T-cell (primary cell): ENCODE measurements at regions not wholly inside any gene's neighbourhood (a gene's known extent, or its start where the extent isn't known, plus 50 kb on each side); places are given as distances from the start of the nearest gene placed in this dataset.

Experiments
- ATAC-seq, 4 experiments: fragments of 200-7000 bp in 3 of 4; fragments of 150-1000 bp in 1 of 4; cut with Tn5 transposase; replicated peaks in 1 of 4; 1 replicate in 3 of 4; 2 replicates in 1 of 4; pipeline ENCODE4 v1.10.0; 2021; ENCODE audit warnings: moderate library complexity in 3 of 4, mild to moderate bottlenecking in 2 of 4, moderate number of reproducible peaks in 1 of 4
- CTCF ChIA-PET, 2 donors: fragments of 300-600 bp; sonication (Branson Sonifier 250); formaldehyde crosslinking; loops; one replicate each; lab custom pipeline; 2022; ENCODE audit warnings: antibody characterized with exemption in 2 of 2; lab: Charles Lee
- POLR2A ChIA-PET, 2 donors: fragments of 300-600 bp; sonication (Branson Sonifier 250); formaldehyde crosslinking; loops; one replicate each; lab custom pipeline; 2022; ENCODE audit warnings: antibody characterized with exemption in 2 of 2; lab: Charles Lee
- DNase-seq, 35 experiments: peaks; one replicate each; pipeline versions ENCODE4 v3.0.0 to v3.0.0-alpha.2; 2013 to 2023
- H3K27ac ChIP-seq: one replicate; pipeline ENCODE4 v1.5.1; 2013; ENCODE audit warnings: low read length
- H3K27me3 ChIP-seq, 2 experiments: replicated peaks in 1 of 2; 1 replicate in 1 of 2; 2 replicates in 1 of 2; pipeline versions ENCODE4 v1.6.1 to v1.7.0; 2013; ENCODE audit warnings: low read length in 1 of 2, mixed read lengths in 1 of 2; ENCODE audit not compliant: control insufficient read depth in 2 of 2, insufficient read depth in 2 of 2; ENCODE audit errors: extremely low read depth in 1 of 2
- H3K36me3 ChIP-seq, 2 donors: 1 replicate in 1 of 2; 2 replicates in 1 of 2; pipeline versions ENCODE4 v1.6.1 to v1.7.0; 2013; ENCODE audit warnings: low read length in 1 of 2; ENCODE audit not compliant: control insufficient read depth in 2 of 2, insufficient read depth in 1 of 2; ENCODE audit errors: extremely low read depth in 1 of 2
- H3K4me1 ChIP-seq, 2 experiments: 1 replicate in 1 of 2; 2 replicates in 1 of 2; pipeline versions ENCODE4 v1.6.1 to v1.7.0; 2013; ENCODE audit warnings: low read length in 2 of 2, mixed read lengths in 1 of 2; ENCODE audit not compliant: insufficient read depth in 2 of 2, control insufficient read depth in 1 of 2; ENCODE audit errors: extremely low read depth in 1 of 2
- H3K4me3 ChIP-seq, 2 donors: 1 replicate in 1 of 2; 2 replicates in 1 of 2; pipeline versions ENCODE4 v1.5.1 to v1.7.0; 2013; ENCODE audit warnings: mild to moderate bottlenecking in 2 of 2, low read length in 1 of 2, moderate library complexity in 1 of 2; ENCODE audit not compliant: control insufficient read depth in 1 of 2; ENCODE audit errors: extremely low read depth in 1 of 2
- H3K9me3 ChIP-seq: 2 replicates; pipeline ENCODE4 v1.7.0; 2013
- H3K27ac Mint-ChIP-seq, 2 donors: one replicate each; pipeline ENCODE4 v1.8.0; 2020 to 2021; ENCODE audit warnings: mild to moderate bottlenecking in 2 of 2, mixed read lengths in 2 of 2
- H3K27me3 Mint-ChIP-seq, 2 donors: one replicate each; pipeline ENCODE4 v1.8.0; 2021 to 2022; ENCODE audit warnings: mixed read lengths in 2 of 2
- H3K36me3 Mint-ChIP-seq: one replicate; pipeline ENCODE4 v1.8.0; 2021; ENCODE audit warnings: mixed read lengths
- H3K4me1 Mint-ChIP-seq, 3 donors: one replicate each; pipeline ENCODE4 v1.8.0; 2020 to 2022; ENCODE audit warnings: mixed read lengths in 3 of 3, mild to moderate bottlenecking in 1 of 3
- H3K4me3 Mint-ChIP-seq, 3 donors: one replicate each; pipeline ENCODE4 v1.8.0; 2020 to 2022; ENCODE audit warnings: mild to moderate bottlenecking in 3 of 3, mixed read lengths in 3 of 3, moderate library complexity in 3 of 3
- H3K9me3 Mint-ChIP-seq, 3 donors: one replicate each; pipeline ENCODE4 v1.8.0; 2020 to 2022; ENCODE audit warnings: mixed read lengths in 3 of 3
- WGBS: methylation state at CpG from one replicate; pipeline ENCODE4 v1.1.5; 2013; ENCODE audit warnings: missing lambda C conversion rate; ENCODE audit not compliant: insufficient coverage; 5-methylcytosine and 5-hydroxymethylcytosine counted together

- Mint-ChIP-seq H3K36me3 (no peaks in the 10 kb centered on the region), H3K27me3 (peaks cover 4 to 8% of the 10 kb centered on the region in 2 donors), H3K9me3 (peaks cover 0 to 4% (median 0%) of the 10 kb centered on the region in 3 donors), H3K27ac (no peak overlapping the region), H3K4me1 (no peaks in the 10 kb centered on the region), H3K4me3 (no peak overlapping the region)
- ChIA-PET CTCF (no interaction called here), POLR2A (no interaction called here)
- WGBS, result 75% methylated on average over 4 of the region's 5 CpGs
- Histone ChIP-seq H3K9me3 (no peaks in the 10 kb centered on the region), H3K4me1 (no peaks in the 10 kb centered on the region), H3K27me3 (no peaks in the 10 kb centered on the region), H3K4me3 (no peak overlapping the region), H3K27ac (no peak overlapping the region), H3K36me3 (no peaks in the 10 kb centered on the region)
- DNase-seq (no peak), ATAC-seq (no peak)
These were observed 221.6 kb upstream of the LCORL start for GRCh38 chr4:18242919-18243693.

- Histone ChIP-seq H3K27ac (no peak overlapping the region), H3K9me3 (no peaks in the 10 kb centered on the region), H3K36me3 (no peaks in the 10 kb centered on the region), H3K27me3 (no peaks in the 10 kb centered on the region), H3K4me3 (no peak overlapping the region), H3K4me1 (no peaks in the 10 kb centered on the region)
- Mint-ChIP-seq H3K27me3 (peaks cover 1 to 12% of the 10 kb centered on the region in 2 donors), H3K36me3 (no peaks in the 10 kb centered on the region), H3K27ac (no peak overlapping the region), H3K4me1 (no peaks in the 10 kb centered on the region), H3K9me3 (peaks cover 0 to 4% (median 0%) of the 10 kb centered on the region in 3 donors), H3K4me3 (no peak overlapping the region)
- ChIA-PET POLR2A (no interaction called here), CTCF (no interaction called here)
- DNase-seq, result no peak
- ATAC-seq, result no peak
- WGBS, result no CpG with 5 or more reads among the region's 1 CpG
These were observed 220.2 kb upstream of the LCORL start for GRCh38 chr4:18241727-18242126.

- ATAC-seq (no peak), DNase-seq (no peak)
- no peaks in the 10 kb centered on the region for H3K27me3 ChIP-seq
- no peak overlapping the region for H3K27ac ChIP-seq
- no peak overlapping the region for H3K27ac Mint-ChIP-seq
- H3K4me1 ChIP-seq, result no peaks in the 10 kb centered on the region
- CTCF ChIA-PET, result no interaction called here
- peaks cover 3 to 10% of the 10 kb centered on the region in 2 donors for H3K27me3 Mint-ChIP-seq
- H3K4me3 Mint-ChIP-seq, result no peak overlapping the region
- no peaks in the 10 kb centered on the region for H3K36me3 Mint-ChIP-seq
- H3K4me1 Mint-ChIP-seq, result no peaks in the 10 kb centered on the region
- no peaks in the 10 kb centered on the region for H3K36me3 ChIP-seq
- H3K4me3 ChIP-seq, result no peak overlapping the region
- no peaks in the 10 kb centered on the region for H3K9me3 ChIP-seq
- H3K9me3 Mint-ChIP-seq, result peaks cover 9 to 12% (median 9%) of the 10 kb centered on the region in 3 donors
- POLR2A ChIA-PET, result no interaction called here
These were observed 212.6 kb upstream of the LCORL start for GRCh38 chr4:18234108-18234507.

GRCh38 chr4:18231726-18232125 is 210.2 kb upstream of the LCORL start:
- no peak for DNase-seq
- no peak overlapping the region for H3K4me3 Mint-ChIP-seq
- H3K27me3 ChIP-seq, result no peaks in the 10 kb centered on the region
- ATAC-seq, result no peak
- no peak overlapping the region for H3K27ac Mint-ChIP-seq
- ChIA-PET CTCF (no interaction called here), POLR2A (no interaction called here)
- WGBS, result no CpG with 5 or more reads among the region's 1 CpG
- H3K9me3 ChIP-seq, result no peaks in the 10 kb centered on the region
- H3K4me1 Mint-ChIP-seq, result no peaks in the 10 kb centered on the region
- H3K27me3 Mint-ChIP-seq, result peaks cover 3 to 12% of the 10 kb centered on the region in 2 donors
- no peaks in the 10 kb centered on the region for H3K36me3 ChIP-seq
- H3K4me1 ChIP-seq, result no peaks in the 10 kb centered on the region
- peaks cover 14 to 19% (median 14%) of the 10 kb centered on the region in 3 donors for H3K9me3 Mint-ChIP-seq
- H3K36me3 Mint-ChIP-seq, result no peaks in the 10 kb centered on the region
- no peak overlapping the region for H3K4me3 ChIP-seq
- H3K27ac ChIP-seq, result no peak overlapping the region

GRCh38 chr4:18227880-18228279 is 206.3 kb upstream of the LCORL start:
- Histone ChIP-seq H3K36me3 (no peaks in the 10 kb centered on the region), H3K4me3 (no peak overlapping the region), H3K27me3 (peaks cover 0 to 8% of the 10 kb centered on the region in 2 experiments), H3K27ac (no peak overlapping the region), H3K9me3 (no peaks in the 10 kb centered on the region), H3K4me1 (no peaks in the 10 kb centered on the region)
- ChIA-PET CTCF (no interaction called here), POLR2A (interaction anchor here in 1 of 2 donors (0.6 kb wide), 1 partner anchor 965 kb away, joined by 3 read pairs; no protein-coding TSS in a partner anchor)
- no peak overlapping the region for H3K4me3 Mint-ChIP-seq
- no peak for DNase-seq
- no CpG with 5 or more reads among the region's 1 CpG for WGBS
- H3K4me1 Mint-ChIP-seq, result no peaks in the 10 kb centered on the region
- no peak for ATAC-seq
- H3K27me3 Mint-ChIP-seq, result peaks cover 12 to 16% of the 10 kb centered on the region in 2 donors
- H3K27ac Mint-ChIP-seq, result no peak overlapping the region
- H3K9me3 Mint-ChIP-seq, result peaks cover 11 to 19% (median 14%) of the 10 kb centered on the region in 3 donors
- no peaks in the 10 kb centered on the region for H3K36me3 Mint-ChIP-seq

GRCh38 chr4:18214411-18215055 is 193.0 kb upstream of the LCORL start:
- WGBS, result 68% methylated on average over 3 of the region's 5 CpGs
- H3K4me3 ChIP-seq, result no peak overlapping the region
- H3K4me3 Mint-ChIP-seq, result no peak overlapping the region

More at GRCh38 chr4:18214411-18215055, 193.0 kb upstream of the LCORL start:
- Histone ChIP-seq H3K9me3 (no peaks in the 10 kb centered on the region), H3K4me1 (no peaks in the 10 kb centered on the region), H3K36me3 (no peaks in the 10 kb centered on the region), H3K27ac (no peak overlapping the region), H3K27me3 (peaks cover 0 to 10% of the 10 kb centered on the region in 2 experiments)
- H3K27ac Mint-ChIP-seq, result no peak overlapping the region
- peaks cover 5 to 21% of the 10 kb centered on the region in 2 donors for H3K27me3 Mint-ChIP-seq
- ATAC-seq, result no peak
- peaks cover 0 to 6% (median 0%) of the 10 kb centered on the region in 3 donors for H3K9me3 Mint-ChIP-seq
- CTCF ChIA-PET, result no interaction called here
- no peaks in the 10 kb centered on the region for H3K36me3 Mint-ChIP-seq
- no peaks in the 10 kb centered on the region for H3K4me1 Mint-ChIP-seq
- POLR2A ChIA-PET, result no interaction called here
- no peak for DNase-seq
